NOMO-1 treated with DMSO at 0.1 percent for 48 hours (cell line): ENCODE measurements at regions not wholly inside any gene's neighbourhood (a gene's known extent, or its start where the extent isn't known, plus 50 kb on each side); places are given as distances from the start of the nearest gene placed in this dataset.

ENCODE experiments used
- DNase-seq: peaks from one replicate; lab custom pipeline; 2025; ENCODE audit not compliant: unreplicated experiment; lab: John Stamatoyannopoulos, UW

GRCh38 chr1:5575396-5575940, 416.8 kb downstream of the NPHP4 start:
- DNase-seq = no peak

GRCh38 chr1:5574641-5575040, 417.6 kb downstream of the NPHP4 start:
- no peak for DNase-seq

GRCh38 chr1:5572794-5573193, 419.4 kb downstream of the NPHP4 start:
- no peak for DNase-seq

GRCh38 chr1:5571861-5572401, 420.3 kb downstream of the NPHP4 start:
- DNase-seq = no peak

- DNase-seq = no peak
Observed at GRCh38 chr1:5571438-5571837, 420.8 kb downstream of the NPHP4 start.

GRCh38 chr1:5570931-5571330, 421.3 kb downstream of the NPHP4 start:
- no peak for DNase-seq

GRCh38 chr1:5568321-5568720, 423.9 kb downstream of the NPHP4 start:
- DNase-seq = no peak

- no peak for DNase-seq
Observed at GRCh38 chr1:5567839-5568238, 424.4 kb downstream of the NPHP4 start.

- DNase-seq = no peak
Observed at GRCh38 chr1:5566924-5567323, 425.3 kb downstream of the NPHP4 start.

- DNase-seq = no peak
Observed at GRCh38 chr1:5565281-5566125, 426.7 kb downstream of the NPHP4 start.

- no peak for DNase-seq
Observed at GRCh38 chr1:5564578-5565257, 427.5 kb downstream of the NPHP4 start.

GRCh38 chr1:5563861-5564577, 428.2 kb downstream of the NPHP4 start:
- DNase-seq = no peak

- no peak for DNase-seq
Observed at GRCh38 chr1:5562769-5563168, 429.5 kb downstream of the NPHP4 start.

- DNase-seq = no peak
Observed at GRCh38 chr1:5562331-5562730, 429.9 kb downstream of the NPHP4 start.

GRCh38 chr1:5559078-5559477, 433.1 kb downstream of the NPHP4 start:
- no peak for DNase-seq

- no peak for DNase-seq
Observed at GRCh38 chr1:5555853-5556252, 436.4 kb downstream of the NPHP4 start.

- DNase-seq = no peak
Observed at GRCh38 chr1:5554784-5555183, 437.4 kb downstream of the NPHP4 start.

GRCh38 chr1:5554111-5554510, 438.1 kb downstream of the NPHP4 start:
- DNase-seq = no peak

GRCh38 chr1:5552787-5553484, 439.3 kb downstream of the NPHP4 start:
- no peak for DNase-seq

- no peak for DNase-seq
Observed at GRCh38 chr1:5551274-5551975, 440.8 kb downstream of the NPHP4 start.
